ENCODE measurements at regions not wholly inside any gene's neighbourhood (a gene's known extent, or its start where the extent isn't known, plus 50 kb on each side); places are given as distances from the start of the nearest gene placed in this dataset.
"Not testable (repeated sequence)": the region's sequence is repeated elsewhere in the genome, so short reads cannot be mapped to it uniquely, and the experiment has no call there.

DNA sequence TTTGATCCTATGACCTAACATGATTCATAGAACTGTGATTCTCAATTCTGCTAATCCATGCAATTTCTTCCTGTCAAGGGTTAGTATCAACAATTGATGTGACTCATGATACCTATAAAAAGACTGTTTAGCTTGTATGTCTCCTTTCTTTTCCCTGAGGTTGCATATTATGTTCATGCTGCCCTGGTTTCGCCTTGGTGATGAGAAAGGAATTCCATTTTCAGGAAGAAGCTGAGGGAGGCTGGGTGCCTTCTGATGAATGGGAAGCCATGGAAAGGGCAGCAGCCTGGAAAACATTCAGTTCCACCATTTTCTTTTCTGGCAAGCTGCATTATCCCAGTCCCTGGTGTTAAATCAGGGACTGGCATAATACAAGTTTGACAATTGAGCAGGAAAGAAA lies 976.5 kb downstream of the RPA4 start:
- no peak for DNase-seq

DNA sequence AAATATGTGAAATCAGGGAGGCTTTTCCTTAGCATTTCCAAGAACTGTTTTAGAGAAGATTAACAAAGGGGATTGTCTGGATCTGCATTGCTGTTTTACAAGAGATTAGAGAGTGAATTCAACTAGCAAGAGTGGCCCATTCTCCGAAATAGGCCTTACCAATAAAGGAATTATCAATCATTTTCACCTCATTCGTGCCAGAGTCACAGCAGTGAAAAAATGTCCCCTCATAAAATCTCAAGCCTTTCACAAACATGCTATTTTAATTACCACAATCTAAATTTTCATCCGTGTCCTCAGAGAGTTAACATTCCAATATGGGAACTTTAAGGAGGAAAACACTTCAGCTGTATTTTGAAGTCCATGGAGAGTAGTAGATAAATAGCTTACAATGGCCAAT lies 979.6 kb downstream of the RPA4 start:
- no peak for DNase-seq

DNA sequence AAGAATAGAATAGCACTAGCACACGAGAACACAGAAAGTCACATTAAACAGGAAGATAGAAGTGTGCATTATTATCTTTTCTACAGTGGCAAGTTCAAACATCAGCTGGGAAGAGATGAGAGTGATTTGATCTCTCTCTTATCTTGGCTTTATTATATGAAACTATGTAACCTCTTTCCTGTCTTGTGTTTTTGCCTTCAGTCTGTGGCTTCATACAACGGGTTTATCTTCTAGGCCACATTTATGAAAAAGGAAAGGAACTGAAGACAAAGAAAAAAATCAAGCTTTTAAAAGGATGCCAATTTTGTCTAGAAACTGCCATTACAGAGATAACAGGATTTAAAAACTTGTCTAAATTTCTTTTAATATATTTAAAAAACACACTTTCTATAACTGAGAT lies 983.6 kb downstream of the RPA4 start:
- no peak for DNase-seq

DNA sequence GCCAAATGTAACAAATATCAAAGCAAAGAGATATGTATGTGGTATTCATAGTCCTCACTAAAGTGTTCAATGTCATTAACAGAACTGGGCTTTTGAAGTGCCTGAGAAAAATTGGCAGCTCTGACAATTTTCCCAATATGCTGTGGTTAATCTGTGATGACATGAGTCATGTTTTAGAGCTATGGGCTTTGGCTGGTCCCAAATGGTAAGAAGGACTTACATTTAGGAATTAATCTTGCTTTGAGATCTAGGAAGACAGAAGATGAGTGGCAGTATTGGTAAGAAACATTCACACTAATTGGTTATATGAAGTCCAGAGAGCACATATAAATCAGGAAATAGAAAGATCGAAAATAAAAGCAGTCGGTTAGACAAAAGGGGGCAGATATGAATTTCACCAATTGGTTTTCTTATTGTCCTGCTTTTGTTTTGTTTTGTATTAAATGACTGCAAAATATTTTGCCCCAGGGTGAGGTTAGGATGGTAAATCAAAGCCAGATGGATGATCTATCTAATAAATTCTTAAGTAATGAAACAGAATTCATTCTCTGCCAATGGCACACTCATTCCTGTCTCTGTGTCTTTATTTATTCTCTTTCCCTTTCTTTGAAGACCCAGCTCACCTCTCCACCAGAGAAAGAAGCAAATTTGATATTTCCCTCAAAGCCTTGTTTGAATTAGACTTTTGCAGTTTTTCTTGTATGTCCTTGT lies 993.1 kb downstream of the RPA4 start:
- DNase-seq: no peak

DNA sequence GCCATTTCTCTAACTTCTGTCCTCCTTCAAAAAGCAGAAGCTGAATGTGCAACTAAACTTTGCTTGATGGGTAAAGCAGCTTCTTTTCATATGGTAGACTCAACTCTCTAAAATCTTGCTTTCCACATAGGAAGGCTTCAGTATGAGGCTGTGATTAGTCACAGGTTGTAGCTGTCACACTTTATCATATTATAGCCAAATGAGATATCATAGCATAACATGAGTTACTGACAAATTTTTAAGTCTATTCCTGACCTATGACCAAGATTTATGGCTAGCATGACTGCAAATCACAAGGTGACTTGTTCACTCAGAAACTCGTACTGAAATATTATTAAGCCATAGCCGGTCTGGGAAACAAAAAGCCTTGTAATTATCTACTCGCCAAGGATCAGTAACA lies 998.6 kb downstream of the RPA4 start:
- no peak for DNase-seq

DNA sequence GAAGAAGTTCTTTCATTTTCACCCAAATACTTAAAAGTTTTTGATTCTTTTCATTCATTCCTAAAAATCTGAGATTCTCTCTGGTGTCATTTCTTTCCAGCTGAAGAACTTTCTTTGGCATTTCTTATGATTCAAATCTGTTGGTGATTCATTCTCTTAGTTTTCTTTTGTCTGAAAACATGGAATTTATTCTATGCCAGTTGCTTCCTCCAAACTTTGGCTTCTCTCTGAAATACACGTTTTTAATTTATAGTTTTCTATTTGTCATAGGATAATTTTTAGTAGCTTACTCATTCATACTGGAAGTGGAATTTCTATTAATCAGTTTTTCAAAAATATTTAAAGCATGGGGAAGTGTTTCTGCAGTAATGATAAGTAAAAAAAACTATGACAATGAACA lies 1012.0 kb downstream of the RPA4 start:
- DNase-seq: no peak

DNA sequence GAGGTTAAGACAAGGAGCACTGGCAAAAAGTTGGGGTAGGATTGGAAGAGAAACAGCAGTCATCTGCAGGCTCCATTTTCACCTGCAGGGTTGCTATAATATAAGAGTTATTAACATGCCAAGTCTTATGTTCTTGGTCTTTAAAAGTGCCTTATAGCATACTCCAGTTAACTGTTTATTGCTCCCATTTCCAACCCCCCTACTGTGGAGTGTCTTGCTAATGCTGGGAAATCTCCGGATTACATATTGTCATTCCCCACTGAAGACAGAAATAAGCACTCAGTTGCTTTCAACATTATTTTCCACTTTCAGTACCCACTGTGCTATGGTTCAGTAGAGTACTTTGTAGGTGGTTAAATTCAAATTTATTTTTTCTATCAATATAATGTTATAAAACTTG lies 1014.3 kb downstream of the RPA4 start:
- no peak for DNase-seq

DNA sequence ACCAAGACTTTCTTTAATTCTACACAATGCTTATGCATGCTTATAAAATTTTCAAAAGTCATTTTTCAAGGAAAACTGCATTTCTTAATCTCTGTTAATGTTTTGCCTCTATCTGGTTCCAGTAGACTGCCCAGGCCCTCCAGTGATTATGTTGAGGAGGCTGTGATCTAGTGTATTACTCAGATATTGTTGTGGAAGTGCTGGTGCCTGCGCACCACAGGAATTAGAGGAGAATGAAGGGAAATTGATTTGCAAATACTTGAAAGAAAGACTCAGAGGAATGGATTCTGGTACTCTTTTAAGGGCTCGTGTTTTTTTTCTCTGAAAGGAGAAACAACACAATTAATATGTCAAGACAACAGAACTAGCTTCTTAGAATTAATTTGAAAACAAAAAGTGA lies 1015.1 kb downstream of the RPA4 start:
- no peak for DNase-seq

DNA sequence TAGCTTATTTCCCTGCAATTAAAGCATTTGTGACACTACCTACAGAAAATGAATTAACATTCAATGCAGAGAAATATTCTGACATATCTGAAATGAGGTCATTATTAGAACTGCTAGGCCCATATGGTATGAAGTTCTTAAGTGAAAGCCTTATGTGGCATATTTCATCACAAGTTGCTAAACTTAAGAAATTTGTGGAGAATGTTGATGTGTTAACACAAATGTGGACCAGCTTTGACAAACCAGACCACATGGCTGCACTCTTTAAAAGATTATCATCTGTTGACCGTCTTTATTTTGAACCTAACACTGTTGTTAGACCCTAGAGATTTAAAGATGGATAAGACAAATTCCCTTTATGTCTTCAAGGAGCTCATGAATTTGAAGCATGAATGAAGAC lies 1024.1 kb downstream of the RPA4 start:
- DNase-seq: no peak

DNA sequence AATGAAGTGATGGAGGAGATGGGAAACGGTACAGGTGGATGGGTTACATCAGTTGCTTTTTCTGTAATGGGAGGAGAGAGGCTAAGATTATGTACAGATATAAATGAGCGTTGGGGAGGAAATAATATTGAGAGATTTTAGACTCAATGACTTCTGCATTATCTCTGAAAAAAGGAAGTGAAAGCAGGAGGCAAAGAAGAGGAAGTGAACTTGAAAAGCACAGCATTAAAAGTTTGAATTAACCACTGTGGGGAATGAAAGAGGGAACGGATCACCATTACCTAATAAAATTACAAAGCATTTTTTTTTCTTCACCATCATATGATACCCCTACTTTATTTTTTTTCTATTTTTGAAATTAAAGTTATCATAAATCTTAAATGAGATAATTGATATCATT lies 1025.5 kb downstream of the RPA4 start:
- DNase-seq: no peak

DNA sequence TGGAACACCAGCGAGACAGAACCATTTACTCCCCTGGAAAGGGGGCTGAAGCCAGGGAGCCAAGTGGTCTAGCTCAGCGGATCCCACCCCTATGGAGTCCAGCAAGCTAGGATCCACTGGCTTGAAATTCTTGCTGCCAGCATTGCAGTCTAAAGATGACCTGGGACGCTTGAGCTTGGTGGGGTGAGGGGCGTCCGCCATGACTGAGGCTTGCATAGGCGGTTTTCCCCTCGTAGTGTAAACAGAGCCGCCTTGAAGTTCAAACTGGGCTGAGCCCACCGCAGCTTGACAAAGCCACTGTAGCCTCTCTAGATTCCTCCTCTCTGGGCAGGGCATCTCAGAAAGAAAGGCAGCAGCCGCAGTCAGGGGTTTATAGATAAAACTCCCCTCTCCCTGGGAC lies 1031.7 kb downstream of the RPA4 start:
- not testable (repeated sequence) for DNase-seq

DNA sequence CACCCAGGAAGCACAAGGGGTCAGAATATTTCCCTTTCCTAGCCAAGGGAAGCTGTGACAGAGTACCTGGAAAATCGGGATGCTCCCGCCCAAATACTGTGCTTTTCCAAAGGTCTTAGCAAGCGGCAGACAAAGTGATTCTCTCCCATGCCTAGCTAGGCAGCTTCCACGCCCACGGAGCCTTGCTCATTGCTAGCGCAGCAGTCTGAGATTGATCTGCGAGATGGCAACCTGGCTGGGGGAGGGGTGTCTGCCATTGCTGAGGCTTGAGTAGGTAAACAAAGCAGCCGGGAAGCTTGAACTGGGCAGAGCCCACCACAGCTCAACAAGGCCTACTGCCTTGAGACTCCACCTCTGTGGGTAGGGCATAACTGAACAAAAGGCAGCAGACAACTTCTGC lies 1037.5 kb downstream of the RPA4 start:
- DNase-seq: not testable (repeated sequence)

DNA sequence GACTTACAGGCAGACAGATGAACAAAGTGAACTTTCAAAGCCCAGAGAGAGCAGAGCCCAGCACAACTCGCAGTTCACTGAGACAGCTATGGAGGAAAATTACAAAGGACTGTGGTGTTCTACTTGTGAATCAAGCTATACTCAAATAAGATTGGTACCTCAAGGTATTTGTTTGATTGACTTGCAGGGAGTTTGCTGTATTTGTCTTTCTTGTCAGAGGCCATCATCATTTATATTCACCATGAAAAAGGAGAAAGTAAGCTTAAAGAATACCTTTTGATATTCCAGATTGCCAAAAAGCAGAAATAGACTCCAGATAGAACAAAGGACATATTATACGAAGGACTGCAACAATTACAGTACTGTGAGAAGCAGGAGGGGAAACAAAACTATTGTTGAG lies 1047.9 kb downstream of the RPA4 start:
- no peak for DNase-seq

DNA sequence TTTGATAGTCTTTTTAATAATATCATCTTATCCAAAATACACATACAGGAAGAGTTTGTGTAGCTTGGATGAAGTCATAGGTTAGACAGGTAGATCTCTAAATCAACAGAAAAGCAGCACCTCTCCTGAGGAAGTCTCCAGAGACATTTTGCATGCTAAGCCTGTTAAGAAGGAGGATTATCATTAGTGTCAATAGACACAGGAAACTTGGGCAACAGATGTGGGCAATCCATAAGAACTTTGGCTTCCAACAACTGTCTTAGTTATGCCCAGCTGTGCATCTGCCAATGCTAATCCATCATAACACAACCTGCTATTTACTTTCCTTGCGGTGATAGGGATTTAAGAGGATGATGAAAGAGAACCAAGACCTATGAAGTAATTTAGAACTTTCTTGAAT lies 1052.6 kb downstream of the RPA4 start:
- no peak for DNase-seq

DNA sequence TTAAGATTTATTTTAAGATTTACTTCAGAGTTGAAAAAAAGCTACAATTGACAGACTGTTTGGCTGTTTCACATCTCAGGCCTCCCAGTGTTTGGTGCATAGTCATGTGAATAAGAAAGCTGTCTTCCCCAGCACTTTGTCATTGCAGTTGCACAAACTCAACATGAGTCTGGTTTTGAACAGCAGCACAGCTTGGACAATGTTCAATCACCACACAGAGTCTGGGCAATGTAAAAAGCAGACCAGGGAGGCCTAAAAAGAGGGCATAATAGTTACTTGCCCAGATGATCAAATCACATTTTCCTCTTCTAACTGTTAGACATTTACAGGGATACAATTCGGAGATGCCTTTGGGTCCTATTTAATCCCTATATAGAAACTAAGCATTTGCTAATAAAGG lies 1055.0 kb downstream of the RPA4 start:
- DNase-seq: no peak

DNA sequence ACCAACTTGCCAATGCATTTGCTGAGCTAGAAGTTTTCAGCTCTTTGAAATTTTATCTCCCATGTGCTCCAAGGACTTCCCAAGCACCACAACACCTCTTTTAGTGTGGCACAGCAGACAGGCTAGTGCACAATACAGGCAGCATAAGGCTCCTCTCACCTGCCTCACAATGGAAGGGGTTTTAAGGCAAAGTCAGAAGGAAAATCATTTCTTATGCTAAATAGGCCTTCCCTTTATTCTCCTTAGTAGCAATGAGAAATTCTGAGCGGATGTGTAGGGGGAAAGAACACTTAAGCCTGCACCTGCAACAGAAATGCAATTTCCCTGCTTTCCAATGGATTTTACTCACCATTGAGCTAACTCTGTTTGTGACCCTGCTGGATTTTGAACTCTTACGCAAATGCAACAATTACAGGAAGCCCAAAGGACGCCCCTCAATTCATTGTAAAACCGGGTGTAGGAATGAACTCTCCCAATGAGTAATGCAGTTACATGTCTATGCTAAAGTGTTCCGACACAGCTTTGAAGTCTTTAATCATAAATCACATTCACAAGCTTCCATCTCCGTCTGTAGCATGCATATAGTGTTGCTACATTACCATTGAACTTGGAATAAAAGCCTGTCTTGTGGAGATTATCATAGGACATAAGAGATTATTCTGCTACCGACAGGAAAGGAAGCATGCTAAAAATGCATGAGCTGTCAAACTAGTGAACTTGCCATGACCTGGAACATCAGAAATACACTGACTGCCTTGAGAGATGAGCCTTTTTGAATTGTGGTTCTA lies 1084.9 kb downstream of the RPA4 start:
- no peak for DNase-seq

DNA sequence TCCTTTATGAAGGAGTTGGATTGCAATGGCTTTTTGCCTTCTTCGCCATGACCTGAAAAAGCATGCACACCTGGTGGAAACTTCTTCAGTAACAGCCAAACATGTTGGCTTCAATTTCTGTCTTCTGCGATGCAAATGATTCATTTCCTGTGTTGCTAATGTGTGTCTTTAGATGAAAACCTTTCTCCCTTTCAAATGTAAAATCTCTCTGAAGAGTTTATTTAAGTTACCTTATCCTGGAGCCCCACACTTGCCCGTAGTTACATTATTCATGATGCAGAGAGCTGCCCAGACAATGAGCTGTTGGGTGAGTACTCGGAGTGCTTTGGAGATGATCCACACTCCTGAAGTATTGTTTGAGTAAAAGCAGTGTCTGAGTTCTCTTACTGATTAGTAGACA lies 1100.9 kb downstream of the RPA4 start:
- no peak for DNase-seq

DNA sequence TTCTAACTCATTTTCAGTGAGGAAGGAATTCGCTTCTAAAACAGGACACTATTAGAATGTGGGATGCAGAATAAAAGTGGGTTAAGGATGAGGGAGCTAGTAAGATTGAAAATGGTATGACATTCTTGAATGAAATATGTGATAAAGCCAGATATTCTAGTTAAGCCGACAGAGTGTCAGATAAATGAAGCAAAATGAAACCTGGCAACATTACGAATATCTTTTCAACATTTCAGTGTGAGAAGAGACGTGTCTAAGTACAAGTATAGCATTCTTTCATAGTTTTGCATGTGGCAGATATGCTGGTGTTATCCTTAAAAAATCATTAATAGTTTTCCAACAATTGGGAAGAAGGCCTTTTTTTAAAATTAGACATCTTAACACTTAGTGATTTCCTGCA lies 1101.4 kb downstream of the RPA4 start:
- DNase-seq: no peak

DNA sequence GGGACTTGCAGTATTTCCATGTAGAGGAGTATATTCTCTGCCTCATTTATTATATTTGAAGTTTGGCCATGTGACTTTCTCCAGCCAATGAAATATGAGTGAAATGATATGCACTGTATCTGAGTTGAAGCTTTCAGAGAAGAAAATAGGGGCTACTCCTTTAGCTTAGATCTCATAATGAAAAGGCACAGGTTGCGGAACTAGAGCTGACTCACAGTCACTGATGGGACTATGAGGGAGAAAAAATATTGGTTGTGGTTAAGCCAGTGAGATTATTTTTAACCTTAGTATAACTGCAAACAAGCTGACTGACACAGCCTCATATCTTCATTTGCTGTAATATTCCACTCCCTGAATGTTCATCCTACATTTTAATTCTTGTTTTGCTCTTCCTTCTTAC lies 1104.3 kb downstream of the RPA4 start:
- no peak for DNase-seq

DNA sequence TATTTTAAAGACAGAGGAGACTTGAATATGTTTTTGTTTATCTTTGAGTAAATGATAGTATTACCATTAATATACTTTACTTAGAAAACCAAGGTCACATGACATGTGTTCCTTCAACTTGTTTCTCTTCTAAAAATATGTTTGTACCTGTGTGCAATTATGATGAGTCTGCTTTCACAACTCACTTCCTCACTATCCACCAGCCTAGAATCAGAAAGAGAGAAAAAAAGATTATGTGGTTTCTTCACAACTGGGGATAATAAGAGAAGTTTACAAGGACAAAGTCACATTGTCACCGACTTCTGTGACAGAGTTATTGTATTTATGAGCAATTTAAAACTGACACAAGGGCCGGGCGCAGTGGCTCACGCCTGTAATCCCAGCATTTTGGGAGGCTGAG lies 1112.1 kb downstream of the RPA4 start:
- no peak for DNase-seq

DNA sequence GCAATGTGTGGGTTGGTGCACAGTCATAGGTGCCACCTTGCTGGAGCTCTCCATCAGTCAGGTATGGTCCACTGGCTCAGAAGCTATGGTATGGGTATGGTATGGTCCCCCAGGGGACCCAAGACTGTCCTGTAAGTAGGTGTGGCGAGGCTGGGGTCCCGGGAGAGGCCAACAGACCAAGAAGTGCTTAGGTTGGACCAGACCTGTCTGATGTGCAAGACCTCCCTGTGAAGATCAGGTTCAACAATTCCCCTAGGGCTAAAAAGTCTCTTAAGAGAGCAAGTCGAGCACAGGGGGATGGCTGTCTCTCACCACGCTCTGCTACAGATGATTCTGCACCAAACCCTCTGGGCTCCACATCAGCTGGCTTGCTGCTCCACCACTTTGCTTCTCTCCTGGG lies 1145.0 kb downstream of the RPA4 start:
- no peak for DNase-seq

DNA sequence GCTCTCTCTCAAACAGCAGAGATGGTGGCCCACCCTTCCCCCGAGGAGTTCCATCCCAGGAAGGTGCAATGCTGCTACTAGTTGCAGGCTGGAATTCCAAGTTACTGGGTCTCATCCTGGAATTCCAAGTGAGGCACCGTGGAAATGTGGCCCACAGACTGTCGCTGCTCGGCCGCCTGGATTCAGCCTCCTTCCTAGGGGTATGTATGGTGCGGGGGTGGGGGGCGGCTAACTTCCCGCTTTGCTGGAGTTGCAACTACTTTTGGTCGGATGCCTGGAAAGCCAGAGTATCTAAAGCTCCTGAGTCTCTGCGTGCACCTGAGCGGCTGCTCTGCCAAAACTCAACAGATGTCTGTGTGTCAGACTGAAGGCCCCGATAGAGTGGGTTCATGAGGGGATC lies 1146.2 kb downstream of the RPA4 start:
- DNase-seq: no peak

DNA sequence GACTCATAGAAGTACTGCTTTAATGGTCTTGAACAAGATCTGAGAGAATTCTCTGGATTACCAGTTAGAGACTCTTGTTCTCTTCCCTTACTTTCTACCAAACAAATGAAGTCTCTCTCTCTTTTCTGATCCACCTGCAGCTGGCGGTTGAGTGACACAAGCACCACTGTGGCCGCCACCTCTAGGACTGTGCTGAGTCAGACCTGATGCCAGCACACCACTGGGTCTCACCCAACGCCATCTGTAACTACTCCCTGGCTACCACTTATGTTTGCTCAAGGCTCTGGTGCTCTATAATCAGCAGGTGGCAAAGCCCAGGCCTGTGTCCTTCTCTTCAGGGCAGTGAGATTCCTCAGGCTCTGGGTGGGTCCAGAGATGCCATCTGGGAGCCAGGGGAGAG lies 1173.5 kb downstream of the RPA4 start:
- DNase-seq: no peak

DNA sequence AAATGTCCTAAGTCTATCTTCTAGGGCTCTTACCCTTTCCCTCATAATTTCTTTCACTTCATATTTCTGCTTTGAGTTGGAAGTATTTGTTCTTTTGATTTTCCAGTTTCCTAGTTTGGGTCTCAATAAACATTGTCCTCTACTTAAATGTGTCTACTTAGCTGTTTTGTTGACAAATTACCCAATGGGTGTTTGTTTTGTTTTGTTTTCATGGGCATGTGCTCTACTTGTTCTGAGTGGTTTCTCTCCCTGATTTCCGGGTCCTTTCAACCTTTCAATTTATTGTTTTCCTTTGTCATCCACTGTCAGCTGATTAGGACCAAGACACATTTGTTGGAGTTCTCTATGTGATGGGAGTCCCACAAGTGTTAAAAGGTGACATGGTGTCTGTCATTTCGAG lies 1181.4 kb downstream of the RPA4 start:
- no peak for DNase-seq

DNA sequence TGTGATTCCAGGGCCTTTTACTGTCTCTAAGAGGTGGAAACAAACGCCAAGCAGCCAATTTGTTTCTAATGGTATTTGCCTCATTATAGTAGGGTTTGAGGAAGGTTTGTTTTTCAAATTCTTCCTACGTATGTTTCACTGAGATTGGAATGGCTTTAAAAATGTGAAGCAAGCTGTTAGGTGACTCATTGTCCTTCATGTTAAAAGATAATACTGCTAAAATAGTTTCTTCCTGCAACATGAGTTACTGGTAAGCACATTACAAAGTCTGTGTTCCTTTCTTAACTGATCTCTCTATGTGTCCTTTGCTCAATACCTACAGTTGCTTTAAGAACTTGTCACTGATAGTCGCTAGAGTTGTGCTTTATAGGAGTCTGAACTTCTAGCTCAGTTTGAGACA lies 1183.9 kb downstream of the RPA4 start:
- no peak for DNase-seq
